IgD-negative memory B cell (primary cell): ENCODE measurements at regions not wholly inside any gene's neighbourhood (a gene's known extent, or its start where the extent isn't known, plus 50 kb on each side); places are given as distances from the start of the nearest gene placed in this dataset.

ENCODE experiments used
- H3K27ac Mint-ChIP-seq, 3 donors: one replicate each; pipeline ENCODE4 v1.8.0; 2020 to 2022; ENCODE audit warnings: mild to moderate bottlenecking in 3 of 3, mixed read lengths in 3 of 3, moderate library complexity in 1 of 3
- H3K27me3 Mint-ChIP-seq: one replicate; pipeline ENCODE4 v1.8.0; 2021; ENCODE audit warnings: mixed read lengths
- H3K36me3 Mint-ChIP-seq: one replicate; pipeline ENCODE4 v1.8.0; 2020; ENCODE audit warnings: mild to moderate bottlenecking, mixed read lengths
- H3K4me1 Mint-ChIP-seq, 3 donors: one replicate each; pipeline ENCODE4 v1.8.0; 2020 to 2022; ENCODE audit warnings: mixed read lengths in 3 of 3, mild to moderate bottlenecking in 1 of 3
- H3K4me3 Mint-ChIP-seq, 4 donors: one replicate each; pipeline ENCODE4 v1.8.0; 2020 to 2022; ENCODE audit warnings: mild to moderate bottlenecking in 4 of 4, mixed read lengths in 4 of 4, moderate library complexity in 3 of 4
- H3K9me3 Mint-ChIP-seq, 3 donors: one replicate each; pipeline ENCODE4 v1.8.0; 2020 to 2021; ENCODE audit warnings: mixed read lengths in 3 of 3, mild to moderate bottlenecking in 1 of 3

DNA sequence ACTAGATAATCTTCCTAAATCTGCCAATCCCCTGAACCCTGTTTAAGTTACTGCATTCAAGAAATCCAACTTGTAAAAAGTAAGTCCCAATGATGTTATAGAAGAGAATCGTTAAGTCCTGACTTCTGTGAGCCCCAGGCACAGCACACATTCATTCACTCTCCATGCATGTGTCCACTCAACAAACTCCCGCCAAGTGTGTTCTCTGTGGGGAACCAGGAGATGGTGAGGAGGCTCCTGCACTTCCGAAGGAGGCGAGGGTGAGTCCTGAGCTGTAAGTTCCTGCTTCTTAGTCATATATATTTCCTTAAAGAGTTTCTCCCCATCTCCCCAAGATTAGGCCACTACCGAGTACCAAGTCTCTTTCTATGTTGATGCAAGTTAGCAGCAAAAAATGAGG lies 635.0 kb upstream of the ID2 start:
- peaks cover 10% of the 10 kb centered on the region for H3K27me3 Mint-ChIP-seq
- peaks cover 0 to 2% (median 0%) of the 10 kb centered on the region in 3 donors for H3K9me3 Mint-ChIP-seq
- no peak overlapping the region for H3K4me3 Mint-ChIP-seq
- no peaks in the 10 kb centered on the region for H3K4me1 Mint-ChIP-seq
- peak overlapping the region in 1 of 3 donors; percentile 26 for H3K27ac Mint-ChIP-seq
- no peaks in the 10 kb centered on the region for H3K36me3 Mint-ChIP-seq

DNA sequence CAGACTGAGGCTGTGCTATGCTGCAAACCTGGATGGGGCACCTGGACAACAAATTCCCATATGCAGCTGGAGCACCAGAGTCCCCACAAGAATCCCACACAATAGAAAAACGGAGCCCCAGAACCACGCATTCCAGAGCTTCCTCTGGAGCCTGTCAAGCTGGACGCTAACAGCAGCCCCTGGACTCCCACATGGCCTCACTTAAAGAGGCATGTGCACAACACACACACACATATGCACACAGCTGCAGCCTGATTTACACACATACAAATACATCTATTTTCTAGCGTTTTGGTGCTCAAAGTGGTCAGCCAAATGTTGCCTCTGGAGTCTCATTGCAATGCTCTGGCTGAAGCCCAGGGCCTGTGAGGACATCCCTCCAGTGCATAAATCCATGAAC lies 632.7 kb upstream of the ID2 start:
- Mint-ChIP-seq H3K4me1 (no peaks in the 10 kb centered on the region), H3K4me3 (no peak overlapping the region)

DNA sequence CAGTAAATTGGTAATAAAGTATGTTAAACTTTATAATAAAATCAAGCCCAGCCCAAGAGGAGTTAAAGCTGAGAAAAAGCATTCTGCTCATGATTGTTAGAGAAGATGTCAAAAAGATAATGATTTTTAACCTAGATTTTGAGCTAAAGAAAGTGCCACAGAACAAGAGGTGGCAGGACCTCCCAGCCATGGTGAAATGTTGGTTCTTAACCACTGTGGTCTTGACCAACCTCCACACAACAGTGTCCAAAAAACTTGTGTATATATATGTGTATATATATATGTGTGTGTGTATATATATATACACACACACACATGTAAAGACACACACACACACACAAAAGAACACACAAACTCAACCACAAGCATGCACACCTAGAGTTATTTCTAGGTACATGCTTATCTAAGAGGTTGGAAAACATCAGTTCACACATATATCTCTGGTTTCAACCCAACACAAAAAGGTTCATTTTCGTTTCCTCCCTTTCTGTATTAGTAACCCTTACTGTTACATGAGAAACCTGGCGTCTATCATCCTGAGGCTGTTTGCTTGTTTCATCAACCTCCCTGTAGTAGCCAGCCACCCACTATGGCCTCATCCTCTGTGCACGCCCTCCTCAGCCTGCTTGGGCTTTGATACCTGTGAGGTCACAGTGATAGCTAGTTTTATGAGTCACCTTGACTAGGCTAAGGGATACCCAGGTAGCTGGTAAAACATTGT lies 631.8 kb upstream of the ID2 start:
- H3K27ac Mint-ChIP-seq: no peak overlapping the region
- no peaks in the 10 kb centered on the region for H3K9me3 Mint-ChIP-seq
- H3K27me3 Mint-ChIP-seq: peaks cover 8% of the 10 kb centered on the region
- peak overlapping the region in 1 of 4 donors; percentile 30 for H3K4me3 Mint-ChIP-seq
- H3K4me1 Mint-ChIP-seq: no peaks in the 10 kb centered on the region
- H3K36me3 Mint-ChIP-seq: no peaks in the 10 kb centered on the region

More for the DNA sequence above, 632.7 kb upstream of the ID2 start:
- H3K27me3 Mint-ChIP-seq: peaks cover 6% of the 10 kb centered on the region
- H3K36me3 Mint-ChIP-seq: no peaks in the 10 kb centered on the region
- peaks cover 0 to 2% (median 0%) of the 10 kb centered on the region in 3 donors for H3K9me3 Mint-ChIP-seq
- H3K27ac Mint-ChIP-seq: no peak overlapping the region

DNA sequence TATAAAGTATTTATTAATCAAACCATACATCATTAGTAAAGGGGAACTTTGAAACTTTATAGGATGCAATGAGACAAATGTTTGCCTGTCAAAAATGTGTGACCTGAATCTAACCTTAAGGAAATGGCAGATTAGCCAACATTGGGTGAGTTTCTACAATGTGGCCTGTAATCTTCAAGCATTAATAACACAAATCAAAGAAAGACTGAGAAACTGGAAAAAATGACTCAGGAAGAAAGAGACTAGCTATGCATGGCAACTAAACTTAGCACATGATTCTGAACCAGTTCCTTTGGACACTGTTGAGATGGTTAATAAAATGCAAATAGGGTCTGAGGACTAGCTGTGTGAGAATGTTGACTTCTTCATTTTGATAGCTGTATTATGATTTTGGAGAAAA lies 628.6 kb upstream of the ID2 start:
- Mint-ChIP-seq H3K4me3 (no peak overlapping the region), H3K4me1 (no peaks in the 10 kb centered on the region), H3K27ac (no peak overlapping the region), H3K9me3 (peaks cover 2 to 13% (median 7%) of the 10 kb centered on the region in 3 donors), H3K27me3 (peaks cover 5% of the 10 kb centered on the region), H3K36me3 (no peaks in the 10 kb centered on the region)

DNA sequence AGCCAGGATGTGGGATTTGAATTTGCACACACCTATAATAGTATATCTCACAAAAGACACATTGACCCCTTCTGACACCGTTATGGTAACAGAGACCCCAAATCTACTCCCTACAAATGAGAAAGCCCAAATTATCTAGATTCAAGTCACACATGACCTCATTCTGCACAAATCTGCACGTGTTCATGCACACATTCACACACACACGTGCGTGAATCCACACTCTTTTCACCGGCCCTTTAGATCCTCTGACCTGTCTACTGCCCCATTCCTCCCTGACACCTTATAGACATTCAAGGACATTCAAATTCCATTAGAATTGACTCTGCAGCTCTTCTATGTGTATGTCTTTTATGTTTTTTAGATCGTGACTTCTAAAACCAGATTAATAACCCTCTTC lies 627.8 kb upstream of the ID2 start:
- Mint-ChIP-seq H3K36me3 (no peaks in the 10 kb centered on the region), H3K27ac (no peak overlapping the region), H3K9me3 (peaks cover 2 to 13% (median 7%) of the 10 kb centered on the region in 3 donors), H3K27me3 (peaks cover 5% of the 10 kb centered on the region), H3K4me3 (no peak overlapping the region), H3K4me1 (peaks cover 0 to 3% (median 0%) of the 10 kb centered on the region in 3 donors)

DNA sequence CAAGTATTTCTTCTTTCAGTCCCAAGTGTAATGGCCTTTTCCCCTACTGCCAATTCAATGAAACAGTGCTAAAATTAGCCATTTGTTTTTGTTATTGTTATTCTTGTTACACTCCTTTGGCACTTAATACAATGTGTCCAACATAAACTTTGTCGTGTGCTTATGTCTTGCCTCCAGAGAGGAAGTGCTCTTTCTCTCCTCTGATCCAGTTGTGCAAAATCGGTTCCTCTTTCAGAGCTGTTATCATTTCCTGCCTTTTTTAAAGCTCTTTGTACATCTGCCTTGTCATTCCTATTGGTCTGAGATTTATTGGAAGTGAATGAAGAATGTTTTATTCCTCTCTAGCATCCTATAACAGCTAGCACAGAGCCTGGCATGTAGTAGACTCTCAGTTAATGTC lies 623.2 kb upstream of the ID2 start:
- Mint-ChIP-seq H3K4me1 (peaks cover 0 to 3% (median 0%) of the 10 kb centered on the region in 3 donors), H3K36me3 (no peaks in the 10 kb centered on the region), H3K4me3 (no peak overlapping the region), H3K27ac (no peak overlapping the region), H3K27me3 (peaks cover 7% of the 10 kb centered on the region), H3K9me3 (peaks cover 2 to 13% (median 7%) of the 10 kb centered on the region in 3 donors)

DNA sequence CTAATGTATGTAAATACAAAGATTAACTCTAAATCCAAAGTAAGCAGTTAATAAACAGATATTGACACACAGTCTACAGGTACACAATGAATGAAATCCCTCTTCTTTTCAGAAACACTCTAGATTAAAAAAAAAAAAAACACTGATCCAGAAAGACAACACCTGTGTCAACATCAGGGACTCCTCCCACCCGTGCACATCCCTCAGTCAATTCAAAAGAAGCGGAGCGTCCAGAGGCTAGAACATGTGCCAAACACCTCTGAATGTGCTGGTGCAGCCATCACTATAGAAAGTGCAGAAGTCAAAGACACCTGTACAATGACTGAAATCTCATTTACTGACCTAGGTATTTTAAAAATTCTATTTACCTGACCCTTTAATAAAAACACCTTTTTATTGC lies 622.6 kb upstream of the ID2 start:
- no peak overlapping the region for H3K27ac Mint-ChIP-seq

DNA sequence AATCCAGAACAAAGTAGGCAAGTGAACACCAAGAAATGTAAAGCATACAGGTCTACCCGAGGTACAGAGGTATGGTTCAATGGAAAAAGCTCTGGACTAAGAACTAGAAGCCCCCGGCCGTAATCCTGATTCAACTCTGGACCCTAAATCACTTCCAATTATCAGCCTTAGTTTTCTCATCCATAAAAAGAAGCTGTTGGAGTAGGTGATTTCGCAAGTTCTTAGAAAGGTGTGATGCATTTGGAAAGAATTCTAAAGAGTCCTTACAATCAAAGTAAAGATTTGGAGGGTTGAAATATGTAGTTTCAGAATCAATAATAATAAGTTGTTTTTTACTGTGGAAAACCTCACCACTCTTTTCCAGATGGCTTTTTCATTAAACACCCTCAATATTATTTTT lies 622.1 kb upstream of the ID2 start:
- Mint-ChIP-seq H3K27ac (no peak overlapping the region), H3K36me3 (no peaks in the 10 kb centered on the region), H3K4me3 (no peak overlapping the region)

More for the DNA sequence above, 622.6 kb upstream of the ID2 start:
- Mint-ChIP-seq H3K4me3 (no peak overlapping the region), H3K4me1 (peaks cover 0 to 3% (median 0%) of the 10 kb centered on the region in 3 donors), H3K36me3 (no peaks in the 10 kb centered on the region), H3K9me3 (peaks cover 2 to 13% (median 7%) of the 10 kb centered on the region in 3 donors), H3K27me3 (peaks cover 10% of the 10 kb centered on the region)

DNA sequence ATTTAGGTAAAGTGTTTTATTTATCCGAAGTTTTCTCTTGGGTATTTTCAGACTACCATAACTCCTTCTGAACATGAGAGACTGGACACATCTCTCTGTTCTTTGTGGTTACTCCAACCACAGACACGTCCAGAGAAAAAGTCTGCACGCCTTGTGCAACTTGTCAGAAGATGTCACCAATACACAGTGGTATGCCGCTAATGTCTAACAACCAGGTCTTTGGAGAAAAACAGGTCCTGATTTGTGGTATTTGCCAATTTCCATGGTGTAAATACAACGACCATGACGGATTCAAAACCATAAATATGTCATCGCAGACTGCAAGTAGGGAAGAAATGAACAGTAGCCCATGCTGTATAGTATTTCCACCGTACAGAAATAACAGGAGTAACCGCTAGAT lies 620.6 kb upstream of the ID2 start:
- Mint-ChIP-seq H3K27ac (no peak overlapping the region), H3K27me3 (peaks cover 13% of the 10 kb centered on the region), H3K4me3 (no peak overlapping the region), H3K36me3 (no peaks in the 10 kb centered on the region), H3K4me1 (peaks cover 0 to 3% (median 0%) of the 10 kb centered on the region in 3 donors), H3K9me3 (peaks cover 2 to 10% (median 8%) of the 10 kb centered on the region in 3 donors)

More for the DNA sequence above, 622.1 kb upstream of the ID2 start:
- Mint-ChIP-seq H3K9me3 (peaks cover 2 to 13% (median 10%) of the 10 kb centered on the region in 3 donors), H3K27me3 (peaks cover 13% of the 10 kb centered on the region), H3K4me1 (peaks cover 0 to 3% (median 0%) of the 10 kb centered on the region in 3 donors)

DNA sequence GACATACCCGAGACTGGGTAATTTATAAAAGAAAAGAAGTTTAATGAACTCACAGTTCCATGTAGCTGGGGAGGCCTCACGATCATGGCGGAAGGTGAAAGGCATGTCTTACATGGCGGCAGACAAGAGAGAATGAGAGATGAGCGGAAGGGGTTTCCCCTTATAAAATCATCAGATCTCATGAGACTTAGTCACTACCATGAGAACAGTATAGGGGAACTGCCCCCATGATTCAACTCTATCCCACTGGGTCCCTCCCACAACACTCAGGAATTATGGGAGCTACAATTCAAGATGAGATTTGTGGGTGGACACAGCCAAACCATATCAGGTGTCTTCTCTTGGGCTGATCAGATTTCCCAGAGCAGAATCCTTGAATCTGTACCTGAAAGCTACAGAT lies 617.3 kb upstream of the ID2 start:
- H3K27me3 Mint-ChIP-seq: peaks cover 17% of the 10 kb centered on the region
- H3K36me3 Mint-ChIP-seq: no peaks in the 10 kb centered on the region
- H3K9me3 Mint-ChIP-seq: peaks cover 0 to 3% (median 0%) of the 10 kb centered on the region in 3 donors
- H3K27ac Mint-ChIP-seq: no peak overlapping the region
- H3K4me3 Mint-ChIP-seq: no peak overlapping the region
- no peaks in the 10 kb centered on the region for H3K4me1 Mint-ChIP-seq

DNA sequence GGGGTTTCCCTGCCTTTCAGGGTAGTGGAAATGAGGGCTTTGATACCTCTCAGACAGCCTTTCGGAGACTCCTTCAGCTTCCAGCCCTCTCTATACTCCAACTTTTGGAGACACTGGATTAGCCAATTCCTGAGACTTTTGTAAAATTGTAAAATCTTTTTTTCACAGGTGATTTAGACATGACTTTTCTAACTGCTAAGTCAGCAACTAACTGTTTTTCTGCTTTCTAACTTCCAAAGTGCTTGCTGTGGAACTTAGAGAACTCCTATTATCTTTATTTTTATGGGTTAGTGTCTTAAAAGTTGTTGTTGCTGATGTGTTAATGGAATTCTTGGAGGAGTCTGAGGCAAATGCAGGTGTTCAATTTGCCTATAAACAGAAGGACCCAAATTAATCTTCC lies 616.7 kb upstream of the ID2 start:
- H3K36me3 Mint-ChIP-seq: no peaks in the 10 kb centered on the region
- peaks cover 0 to 3% (median 0%) of the 10 kb centered on the region in 3 donors for H3K9me3 Mint-ChIP-seq
- H3K4me1 Mint-ChIP-seq: no peaks in the 10 kb centered on the region
- H3K27me3 Mint-ChIP-seq: peaks cover 16% of the 10 kb centered on the region
- H3K27ac Mint-ChIP-seq: no peak overlapping the region
- H3K4me3 Mint-ChIP-seq: no peak overlapping the region

DNA sequence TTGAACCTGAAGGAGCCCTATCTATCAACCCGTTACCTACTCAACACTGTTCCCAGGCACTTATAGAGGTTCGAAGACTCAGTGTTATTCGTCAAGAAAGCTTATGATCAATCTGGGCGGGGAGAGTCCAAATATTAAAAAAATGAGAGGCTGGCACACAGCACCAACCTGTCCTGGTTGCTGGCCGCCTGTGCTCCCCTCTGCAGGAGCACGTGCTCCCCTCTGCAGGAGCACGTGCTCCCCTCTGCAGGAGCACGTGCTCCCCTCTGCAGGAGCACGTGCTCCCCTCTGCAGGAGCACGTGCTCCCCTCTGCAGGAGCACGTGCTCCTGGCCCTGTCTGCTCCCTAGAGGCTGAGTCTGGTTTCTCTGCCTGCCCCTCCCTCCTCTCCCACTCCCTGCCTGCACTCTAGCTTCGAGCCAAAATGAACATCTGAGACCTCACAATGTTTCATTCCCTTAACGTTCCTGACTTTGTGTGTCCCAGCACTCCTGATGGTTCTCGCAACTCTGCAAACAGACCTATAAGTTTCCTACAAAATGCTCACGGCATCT lies 614.0 kb upstream of the ID2 start:
- H3K9me3 Mint-ChIP-seq: peaks cover 0 to 3% (median 0%) of the 10 kb centered on the region in 3 donors
- peaks cover 15% of the 10 kb centered on the region for H3K27me3 Mint-ChIP-seq
- no peaks in the 10 kb centered on the region for H3K36me3 Mint-ChIP-seq
- H3K4me1 Mint-ChIP-seq: no peaks in the 10 kb centered on the region
- H3K27ac Mint-ChIP-seq: no peak overlapping the region
- no peak overlapping the region for H3K4me3 Mint-ChIP-seq

DNA sequence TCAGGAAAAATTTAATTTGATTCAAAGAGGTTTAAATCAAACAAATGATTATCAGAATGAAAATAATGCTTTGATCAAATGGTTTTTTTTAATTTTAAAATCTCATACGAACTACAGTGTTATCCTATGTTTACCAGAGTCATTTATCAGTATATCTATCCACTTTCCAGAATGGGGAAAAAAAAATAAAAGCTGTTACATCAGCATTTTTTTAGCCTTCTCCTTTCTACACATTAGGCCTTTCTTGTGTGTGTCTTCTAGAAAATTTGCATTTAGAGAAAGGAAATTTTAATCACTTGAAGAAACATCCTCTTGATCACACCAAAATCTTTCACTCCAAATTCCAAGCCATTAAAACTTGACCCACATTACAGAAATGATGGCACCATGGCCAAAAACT lies 608.9 kb upstream of the ID2 start:
- H3K4me3 Mint-ChIP-seq: no peak overlapping the region
- H3K27ac Mint-ChIP-seq: no peak overlapping the region
- peaks cover 0 to 3% (median 2%) of the 10 kb centered on the region in 3 donors for H3K4me1 Mint-ChIP-seq
- H3K27me3 Mint-ChIP-seq: peaks cover 2% of the 10 kb centered on the region
- H3K9me3 Mint-ChIP-seq: peaks cover under 1 to 7% (median 2%) of the 10 kb centered on the region in 3 donors
- no peaks in the 10 kb centered on the region for H3K36me3 Mint-ChIP-seq

DNA sequence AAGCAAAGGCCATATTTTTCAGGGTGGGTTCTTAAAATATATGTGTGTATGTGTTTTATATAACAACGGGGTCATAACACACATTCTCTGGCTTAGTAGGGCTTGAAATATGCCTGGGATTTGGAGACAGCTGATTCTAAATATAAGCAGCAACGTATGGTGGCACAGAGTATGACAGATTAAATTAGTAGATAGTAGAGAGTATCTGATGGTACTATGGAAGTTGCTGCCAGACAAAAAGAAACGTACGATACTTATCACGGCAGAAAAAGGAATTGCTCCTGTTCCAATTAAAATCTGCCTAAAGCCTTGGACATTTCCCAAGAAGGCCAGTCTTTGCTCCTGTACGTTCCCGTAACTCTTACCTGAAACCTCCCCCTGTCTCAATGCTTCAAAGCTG lies 607.9 kb upstream of the ID2 start:
- H3K9me3 Mint-ChIP-seq: peaks cover 3 to 11% (median 6%) of the 10 kb centered on the region in 3 donors
- H3K4me3 Mint-ChIP-seq: no peak overlapping the region
- no peak overlapping the region for H3K27ac Mint-ChIP-seq
- H3K36me3 Mint-ChIP-seq: no peaks in the 10 kb centered on the region
- H3K27me3 Mint-ChIP-seq: no peaks in the 10 kb centered on the region
- H3K4me1 Mint-ChIP-seq: peaks cover 0 to 3% (median 2%) of the 10 kb centered on the region in 3 donors

DNA sequence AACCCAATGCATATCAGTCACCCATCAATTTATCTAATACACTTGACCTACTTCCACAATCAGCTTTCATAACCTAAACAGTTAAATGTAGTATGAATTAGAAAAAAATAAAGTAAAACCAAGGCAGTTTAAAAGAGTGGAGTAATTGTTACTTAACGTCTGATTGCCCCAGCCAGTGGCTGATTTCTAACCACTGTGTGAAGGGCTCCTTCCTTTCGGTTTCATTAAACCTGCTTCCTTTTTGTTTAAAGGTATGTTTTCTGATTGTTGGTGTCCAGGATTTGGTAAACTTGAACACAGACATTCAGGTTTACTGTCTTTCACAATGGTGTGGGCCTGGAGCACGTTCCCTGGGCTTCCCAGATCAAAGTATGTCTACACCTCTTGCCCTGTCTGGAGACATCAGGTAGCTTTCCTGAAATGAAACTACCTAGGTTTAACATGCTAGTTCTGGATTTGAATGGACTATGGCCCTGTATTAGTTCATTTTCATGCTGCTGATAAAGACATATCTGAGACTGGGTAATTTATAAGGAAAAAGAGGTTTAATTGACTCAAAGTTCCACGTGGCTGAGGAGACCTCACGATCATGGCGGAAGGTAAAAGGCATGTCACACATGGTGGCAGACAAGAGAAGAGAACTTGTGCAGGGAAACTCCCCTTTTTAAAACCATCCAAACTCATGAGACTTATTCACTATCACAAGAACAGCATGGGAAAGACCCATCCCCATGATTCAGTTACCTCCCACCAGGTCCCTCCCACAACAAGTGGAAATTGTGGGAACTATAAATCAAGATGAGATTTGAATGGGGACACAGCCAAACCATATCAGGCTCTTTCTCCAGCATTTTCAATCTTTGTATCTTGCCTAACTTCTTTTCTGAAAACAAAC lies 605.2 kb upstream of the ID2 start:
- H3K36me3 Mint-ChIP-seq: no peaks in the 10 kb centered on the region
- no peaks in the 10 kb centered on the region for H3K27me3 Mint-ChIP-seq
- peaks cover 3 to 11% (median 6%) of the 10 kb centered on the region in 3 donors for H3K9me3 Mint-ChIP-seq
- peak overlapping the region in 1 of 3 donors; percentile 69 for H3K27ac Mint-ChIP-seq
- H3K4me3 Mint-ChIP-seq: peak overlapping the region in 1 of 4 donors; percentile 4
- peaks cover 0 to 3% (median 2%) of the 10 kb centered on the region in 3 donors for H3K4me1 Mint-ChIP-seq
